Activated B cell treated with CpG ODN at 0.5 μM for 24 hours (primary cell): ENCODE measurements at regions not wholly inside any gene's neighbourhood (a gene's known extent, or its start where the extent isn't known, plus 50 kb on each side); places are given as distances from the start of the nearest gene placed in this dataset.

Source experiments
- ATAC-seq: fragments of 200-7000 bp; cut with Tn5 transposase; one replicate; pipeline ENCODE4 v1.10.0; 2021; ENCODE audit warnings: low read depth, mild to moderate bottlenecking, moderate library complexity
- CTCF ChIA-PET: fragments of 350-600 bp; sonication (Branson Sonifier 250); formaldehyde crosslinking; loops from one replicate; lab custom pipeline; 2021; ENCODE audit warnings: antibody characterized with exemption; lab: Charles Lee
- POLR2A ChIA-PET: fragments of 350-600 bp; sonication (Branson Sonifier 250); formaldehyde crosslinking; loops from one replicate; lab custom pipeline; 2021; ENCODE audit warnings: antibody characterized with exemption; lab: Charles Lee
- DNase-seq: peaks from one replicate; pipeline ENCODE4 v3.0.0; 2022
- H3K27ac Mint-ChIP-seq: one replicate; pipeline ENCODE4 v1.8.0; 2020; ENCODE audit warnings: mixed read lengths
- H3K27me3 Mint-ChIP-seq: one replicate; pipeline ENCODE4 v1.8.0; 2021; ENCODE audit warnings: mixed read lengths
- H3K36me3 Mint-ChIP-seq: one replicate; pipeline ENCODE4 v1.8.0; 2021; ENCODE audit warnings: low read depth, mixed read lengths
- H3K4me1 Mint-ChIP-seq: one replicate; pipeline ENCODE4 v1.8.0; 2021; ENCODE audit warnings: mixed read lengths
- H3K4me3 Mint-ChIP-seq: one replicate; pipeline ENCODE4 v1.8.0; 2020; ENCODE audit warnings: mild to moderate bottlenecking, mixed read lengths
- H3K9me3 Mint-ChIP-seq: one replicate; pipeline ENCODE4 v1.8.0; 2020; ENCODE audit warnings: mixed read lengths
- intact Hi-C: fragments of 100-400 bp; cut with micrococcal nuclease; formaldehyde crosslinking; loops from one replicate; pipeline ENCODE4 v1.15.1; 2024
- TF ChIP-seq, protein P1 (sequence below): fragments of 200-600 bp; IDR thresholded peaks from one replicate; pipeline ENCODE4 v1.8.0; 2022; ENCODE audit warnings: antibody characterized with exemption, mild to moderate bottlenecking

DNA sequence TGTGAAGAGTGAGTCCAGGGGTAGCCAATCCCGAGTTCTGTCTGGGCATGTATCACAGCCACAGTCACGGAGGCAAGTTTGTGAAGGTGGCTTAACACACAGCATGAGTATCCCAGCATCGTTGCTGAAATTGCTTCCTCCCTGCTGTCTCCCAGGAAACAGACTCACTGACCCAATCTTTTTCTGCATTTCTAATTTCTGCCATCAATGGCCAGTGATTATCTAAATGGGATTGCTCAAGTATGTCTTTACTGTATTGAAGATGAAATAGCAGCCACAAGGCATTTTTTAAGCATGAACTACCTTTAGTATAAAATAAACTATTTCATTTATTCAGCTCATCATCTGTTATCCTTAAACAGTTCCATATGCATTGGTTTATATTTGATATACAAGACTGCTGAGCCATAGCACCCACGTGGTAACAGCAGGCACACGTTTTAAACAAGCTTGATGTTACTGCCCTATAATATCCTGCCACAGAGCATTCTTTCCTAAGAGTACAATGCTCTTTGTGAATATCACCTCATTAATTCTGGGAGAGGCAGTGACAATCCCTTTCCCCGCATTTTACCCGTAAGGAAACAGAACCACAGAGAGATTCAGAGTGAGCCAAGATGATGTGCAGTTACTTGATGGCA is 276.6 kb upstream of the THBS1 start:
- intact Hi-C loops = no loop called here
- TF ChIP-seq, protein P1, sequence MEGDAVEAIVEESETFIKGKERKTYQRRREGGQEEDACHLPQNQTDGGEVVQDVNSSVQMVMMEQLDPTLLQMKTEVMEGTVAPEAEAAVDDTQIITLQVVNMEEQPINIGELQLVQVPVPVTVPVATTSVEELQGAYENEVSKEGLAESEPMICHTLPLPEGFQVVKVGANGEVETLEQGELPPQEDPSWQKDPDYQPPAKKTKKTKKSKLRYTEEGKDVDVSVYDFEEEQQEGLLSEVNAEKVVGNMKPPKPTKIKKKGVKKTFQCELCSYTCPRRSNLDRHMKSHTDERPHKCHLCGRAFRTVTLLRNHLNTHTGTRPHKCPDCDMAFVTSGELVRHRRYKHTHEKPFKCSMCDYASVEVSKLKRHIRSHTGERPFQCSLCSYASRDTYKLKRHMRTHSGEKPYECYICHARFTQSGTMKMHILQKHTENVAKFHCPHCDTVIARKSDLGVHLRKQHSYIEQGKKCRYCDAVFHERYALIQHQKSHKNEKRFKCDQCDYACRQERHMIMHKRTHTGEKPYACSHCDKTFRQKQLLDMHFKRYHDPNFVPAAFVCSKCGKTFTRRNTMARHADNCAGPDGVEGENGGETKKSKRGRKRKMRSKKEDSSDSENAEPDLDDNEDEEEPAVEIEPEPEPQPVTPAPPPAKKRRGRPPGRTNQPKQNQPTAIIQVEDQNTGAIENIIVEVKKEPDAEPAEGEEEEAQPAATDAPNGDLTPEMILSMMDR = no peak
- Mint-ChIP-seq H3K27me3 (no peaks in the 10 kb centered on the region), H3K9me3 (peaks cover 4% of the 10 kb centered on the region), H3K4me3 (no peak overlapping the region), H3K4me1 (no peaks in the 10 kb centered on the region), H3K27ac (no peak overlapping the region), H3K36me3 (no peaks in the 10 kb centered on the region)
- DNase-seq (no peak), ATAC-seq (no peak)
- POLR2A ChIA-PET = no interaction called here
- CTCF ChIA-PET = no interaction called here

DNA sequence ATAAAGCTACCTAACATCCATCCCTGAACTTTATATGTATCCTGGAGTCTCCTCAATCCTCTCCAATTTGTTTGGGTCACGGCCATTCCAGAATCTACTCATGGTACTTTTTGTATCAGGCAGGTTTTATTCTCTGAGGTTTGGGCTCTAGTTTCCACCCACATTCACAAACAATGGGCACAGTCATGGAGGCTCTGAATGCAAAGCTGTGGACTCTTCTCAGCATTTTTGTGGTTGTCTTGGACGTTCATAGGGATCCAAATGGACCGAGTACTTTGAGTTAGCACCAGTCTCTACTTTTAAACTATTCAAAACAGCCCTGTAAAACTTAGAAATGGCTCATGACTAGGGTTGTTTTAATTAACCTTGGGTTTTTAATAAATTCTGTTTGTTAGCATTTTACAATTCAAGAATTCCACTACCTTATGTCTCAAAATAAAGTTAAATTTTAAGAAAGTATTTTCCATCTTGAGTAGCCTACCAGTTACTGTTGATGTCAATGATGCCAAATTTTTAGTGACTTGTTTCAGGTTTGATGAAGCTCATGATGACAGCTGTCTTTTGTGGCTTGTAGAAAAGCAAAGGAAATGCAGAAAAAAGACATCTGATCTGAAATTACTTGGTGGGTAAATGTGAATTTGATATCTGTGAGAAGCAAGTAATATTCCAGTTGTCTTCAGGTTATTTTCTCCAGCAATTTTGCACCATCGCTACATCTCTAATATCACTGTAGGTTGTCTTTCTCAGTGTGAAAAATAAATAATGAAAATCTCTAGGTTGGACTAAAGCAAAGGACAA is 275.7 kb upstream of the THBS1 start:
- H3K36me3 Mint-ChIP-seq = no peaks in the 10 kb centered on the region
- intact Hi-C loops = no loop called here
- ATAC-seq (no peak), DNase-seq (no peak)
- ChIA-PET POLR2A (no interaction called here), CTCF (no interaction called here)
- no peaks in the 10 kb centered on the region for H3K4me1 Mint-ChIP-seq
- H3K9me3 Mint-ChIP-seq = peaks cover 4% of the 10 kb centered on the region
- no peaks in the 10 kb centered on the region for H3K27me3 Mint-ChIP-seq
- no peak overlapping the region for H3K4me3 Mint-ChIP-seq
- TF ChIP-seq, protein P1 = no peak
- H3K27ac Mint-ChIP-seq = no peak overlapping the region

DNA sequence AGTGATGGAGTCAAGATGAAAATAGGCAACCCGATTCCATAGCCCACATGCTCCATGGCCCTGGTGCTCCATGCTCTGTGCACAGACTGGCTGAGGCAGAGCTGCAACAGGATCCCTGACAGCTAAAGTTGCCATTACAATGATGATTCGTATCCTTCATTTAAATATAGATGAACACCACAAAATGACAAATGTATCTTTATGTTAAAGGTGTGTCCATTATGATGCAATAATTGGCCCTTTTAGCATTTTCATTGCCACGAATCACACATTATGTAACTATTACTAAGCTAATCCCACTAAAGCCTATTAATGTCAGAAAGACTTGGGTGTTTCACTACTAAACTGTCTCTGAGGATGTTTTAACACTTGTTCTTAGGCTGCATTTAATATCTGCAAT is 270.2 kb upstream of the THBS1 start:
- no peak for DNase-seq
- H3K9me3 Mint-ChIP-seq = peaks cover 4% of the 10 kb centered on the region
- ChIA-PET CTCF (no interaction called here), POLR2A (no interaction called here)
- intact Hi-C loops = no loop called here
- no peak overlapping the region for H3K27ac Mint-ChIP-seq
- no peaks in the 10 kb centered on the region for H3K27me3 Mint-ChIP-seq
- no peak for ATAC-seq
- H3K36me3 Mint-ChIP-seq = no peaks in the 10 kb centered on the region
- TF ChIP-seq, protein P1 = no peak
- H3K4me1 Mint-ChIP-seq = no peaks in the 10 kb centered on the region
- H3K4me3 Mint-ChIP-seq = no peak overlapping the region

DNA sequence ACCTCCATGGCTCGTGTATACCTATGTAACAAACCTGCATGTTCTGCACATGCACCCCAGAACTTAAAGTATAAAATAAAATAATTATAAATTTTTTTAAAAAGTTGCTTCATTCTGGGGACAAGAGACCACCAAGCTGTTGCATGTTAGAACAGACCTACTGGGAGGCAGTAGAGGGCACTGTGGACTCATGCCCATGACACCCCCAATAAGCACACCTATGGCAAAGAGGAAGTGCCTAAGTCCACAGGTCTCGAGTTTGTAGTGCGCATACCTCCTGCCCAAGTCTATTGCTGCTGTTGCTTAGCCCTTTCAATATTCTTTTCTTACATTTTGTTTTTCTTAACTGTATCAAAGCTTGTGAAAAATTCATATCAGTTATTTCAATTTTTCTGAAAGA is 267.9 kb upstream of the THBS1 start:
- TF ChIP-seq, protein P1 = no peak

DNA sequence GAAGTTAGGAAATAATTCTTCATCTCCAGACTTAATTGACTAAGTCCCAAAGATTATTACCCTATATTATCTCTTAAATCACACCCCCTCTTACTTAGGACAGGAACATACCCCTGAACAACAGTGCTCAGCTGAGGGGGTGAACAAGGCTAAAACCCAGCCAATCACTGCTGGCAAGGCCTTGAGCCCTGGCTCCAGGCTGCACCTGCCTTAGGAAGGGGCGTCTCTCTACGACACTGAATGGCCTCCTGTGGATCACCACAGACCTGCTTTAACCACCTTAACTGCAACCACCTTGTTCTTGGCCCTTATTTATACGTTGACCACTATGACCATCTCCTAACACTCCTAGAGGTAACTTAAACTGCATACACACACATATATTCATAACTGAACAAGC is 267.4 kb upstream of the THBS1 start:
- H3K4me3 Mint-ChIP-seq = no peak overlapping the region
- H3K9me3 Mint-ChIP-seq = no peaks in the 10 kb centered on the region
- no peak overlapping the region for H3K27ac Mint-ChIP-seq
- TF ChIP-seq, protein P1 = no peak
- ATAC-seq = no peak
- ChIA-PET CTCF (no interaction called here), POLR2A (no interaction called here)
- H3K36me3 Mint-ChIP-seq = no peaks in the 10 kb centered on the region
- no peaks in the 10 kb centered on the region for H3K4me1 Mint-ChIP-seq
- intact Hi-C loops = no loop called here
- no peaks in the 10 kb centered on the region for H3K27me3 Mint-ChIP-seq
- no peak for DNase-seq

More for the DNA sequence above, 267.9 kb upstream of the THBS1 start:
- POLR2A ChIA-PET = no interaction called here
- intact Hi-C loops = no loop called here
- CTCF ChIA-PET = no interaction called here
- Mint-ChIP-seq H3K27ac (no peak overlapping the region), H3K4me1 (no peaks in the 10 kb centered on the region), H3K27me3 (no peaks in the 10 kb centered on the region), H3K4me3 (no peak overlapping the region), H3K9me3 (no peaks in the 10 kb centered on the region), H3K36me3 (no peaks in the 10 kb centered on the region)
- DNase-seq (no peak), ATAC-seq (no peak)
